ENCODE measurements at regions not wholly inside any gene's neighbourhood (a gene's known extent, or its start where the extent isn't known, plus 50 kb on each side); places are given as distances from the start of the nearest gene placed in this dataset.

DNA sequence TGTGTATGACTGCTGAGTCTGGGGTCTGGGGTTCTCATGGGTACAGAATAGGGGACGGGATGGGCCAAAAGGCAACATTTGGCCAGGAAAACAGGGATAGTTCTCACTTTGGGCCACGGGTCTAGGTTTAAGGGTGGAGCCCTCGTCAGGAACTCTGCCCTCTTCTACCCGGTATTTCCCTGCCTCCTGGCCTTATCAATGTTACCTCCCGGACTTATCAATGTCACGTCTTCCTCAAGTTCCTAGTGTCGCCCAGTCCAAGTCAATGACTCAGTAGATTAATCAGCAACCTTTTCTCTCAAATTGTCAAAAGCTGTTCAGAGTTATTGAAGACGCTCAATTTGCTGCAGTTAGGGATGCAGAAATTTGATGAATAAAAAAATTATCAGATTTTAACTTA lies 234.8 kb downstream of the B3GLCT start:
- TF ChIP-seq CTCF (IDR thresholded peaks at IDR 0.05) (no peak), EZH2 (IDR thresholded peaks at IDR 0.05) (no peak), EZH2phosphoT487 (IDR thresholded peaks at IDR 0.05) (no peak)

Data from neural progenitor cell (in vitro differentiated cells).